ENCODE measurements at regions not wholly inside any gene's neighbourhood (a gene's known extent, or its start where the extent isn't known, plus 50 kb on each side); places are given as distances from the start of the nearest gene placed in this dataset.
"Not testable (repeated sequence)": the region's sequence is repeated elsewhere in the genome, so short reads cannot be mapped to it uniquely, and the experiment has no call there.

GRCh38 chr16:29136916-29137315 is 152.1 kb downstream of the LAT start:
- not testable (repeated sequence) for TF ChIP-seq CTCF, POLR2A (IDR thresholded peaks at IDR 0.05)
